H1 (cell line): ENCODE measurements at regions not wholly inside any gene's neighbourhood (a gene's known extent, or its start where the extent isn't known, plus 50 kb on each side); places are given as distances from the start of the nearest gene placed in this dataset.

Source experiments
- ATF2 ChIP-seq: IDR thresholded peaks from 2 replicates; pipeline ENCODE4 v1.6.1; 2012; ENCODE audit warnings: low read length, inconsistent platforms
- CEBPB ChIP-seq: IDR thresholded peaks from 2 replicates; pipeline ENCODE4 v1.6.1; 2012; ENCODE audit warnings: low read depth, low read length
- SP2 ChIP-seq: IDR thresholded peaks from 2 replicates; pipeline ENCODE4 v1.6.1; 2012; ENCODE audit warnings: mild to moderate bottlenecking, low read length, inconsistent platforms
- YY1 ChIP-seq: IDR thresholded peaks from 2 replicates; pipeline ENCODE4 v1.6.1; 2011; ENCODE audit warnings: low read depth, mild to moderate bottlenecking, low read length

- TF ChIP-seq YY1 (no peak), CEBPB (no peak), ATF2 (no peak), SP2 (no peak)
These were observed 50.9 kb upstream of the RPS6KA2 start (continued) for GRCh38 chr6:166677941-166678340.
